Brain microvascular endothelial cell (primary cell): ENCODE measurements at regions not wholly inside any gene's neighbourhood (a gene's known extent, or its start where the extent isn't known, plus 50 kb on each side); places are given as distances from the start of the nearest gene placed in this dataset.
"Not testable (repeated sequence)": the region's sequence is repeated elsewhere in the genome, so short reads cannot be mapped to it uniquely, and the experiment has no call there.

Experiments
- DNase-seq: peaks from one replicate; pipeline ENCODE4 v3.0.0-alpha.2; 2020
- H3K27ac ChIP-seq: fragments of 250-450 bp; sonication (Bioruptor Pico); 2 replicates; pipeline ENCODE4 v1.5.1; 2020; ENCODE audit warnings: mild to moderate bottlenecking, moderate library complexity
- H3K27me3 ChIP-seq: fragments of 250-450 bp; sonication (Bioruptor Pico); replicated peaks from 2 replicates; pipeline ENCODE4 v1.5.1; 2020; ENCODE audit warnings: mild to moderate bottlenecking
- H3K36me3 ChIP-seq: fragments of 250-450 bp; sonication (Bioruptor Pico); replicated peaks from 2 replicates; pipeline ENCODE4 v1.5.1; 2020; ENCODE audit warnings: mild to moderate bottlenecking
- H3K4me3 ChIP-seq: 2 replicates; pipeline ENCODE4 v1.5.1; 2011; ENCODE audit warnings: low read depth, mild to moderate bottlenecking, control low read depth, low read length, moderate library complexity
- CTCF ChIP-seq: IDR thresholded peaks from 2 replicates; pipeline ENCODE4 v1.5.1; 2011; ENCODE audit warnings: low read depth, mild to moderate bottlenecking, moderate library complexity, low read length, control low read depth, inconsistent platforms; ENCODE audit errors: missing control alignments
- in situ Hi-C: cut with HindIII; loops from 2 replicates; pipeline ENCODE4 v1.10.0; 2017; ENCODE audit warnings: low sequenced_read_pairs, low pct_ligation_motif_present

GRCh38 chr1:60612790-60613189 lies 469.6 kb upstream of the NFIA start:
- no peak for TF ChIP-seq CTCF
- in situ Hi-C loops = no loop called here
- DNase-seq = no peak

GRCh38 chr1:60606921-60607320 lies 475.4 kb upstream of the NFIA start:
- H3K27me3 ChIP-seq, in situ Hi-C loops, H3K36me3 ChIP-seq, H3K4me3 ChIP-seq, H3K27ac ChIP-seq, DNase-seq: not testable (repeated sequence)

More at GRCh38 chr1:60612790-60613189, 469.6 kb upstream of the NFIA start:
- Histone ChIP-seq H3K27ac (no peak overlapping the region), H3K36me3 (no peaks in the 10 kb centered on the region), H3K4me3 (no peak overlapping the region), H3K27me3 (no peaks in the 10 kb centered on the region)

- in situ Hi-C loops = no loop called here
- no peaks in the 10 kb centered on the region for H3K36me3 ChIP-seq
- TF ChIP-seq CTCF = no peak
- no peak overlapping the region for H3K4me3 ChIP-seq
- DNase-seq = no peak
- no peaks in the 10 kb centered on the region for H3K27me3 ChIP-seq
- H3K27ac ChIP-seq = no peak overlapping the region
These were observed 481.8 kb upstream of the NFIA start for GRCh38 chr1:60600532-60600931.

GRCh38 chr1:60599574-60599973 lies 482.8 kb upstream of the NFIA start:
- Histone ChIP-seq H3K4me3 (no peak overlapping the region), H3K36me3 (no peaks in the 10 kb centered on the region), H3K27me3 (no peaks in the 10 kb centered on the region), H3K27ac (no peak overlapping the region)
- TF ChIP-seq CTCF = no peak
- in situ Hi-C loops = no loop called here
- DNase-seq = no peak

- no peak for DNase-seq
- Histone ChIP-seq H3K4me3 (no peak overlapping the region), H3K27ac (no peak overlapping the region), H3K27me3 (no peaks in the 10 kb centered on the region), H3K36me3 (no peaks in the 10 kb centered on the region)
- in situ Hi-C loops = no loop called here
- TF ChIP-seq CTCF = no peak
These were observed 484.1 kb upstream of the NFIA start for GRCh38 chr1:60598041-60598910.

- H3K27ac ChIP-seq = peak overlapping the region; percentile 5
- DNase-seq = peak; percentile 40
- in situ Hi-C loops = no loop called here
These were observed 485.3 kb upstream of the NFIA start for GRCh38 chr1:60596791-60597750.

More at GRCh38 chr1:60596791-60597750, 485.3 kb upstream of the NFIA start:
- no peak overlapping the region for H3K4me3 ChIP-seq
- peak; percentile 24 for TF ChIP-seq CTCF
- no peaks in the 10 kb centered on the region for H3K27me3 ChIP-seq
- no peaks in the 10 kb centered on the region for H3K36me3 ChIP-seq
